ENCODE measurements at regions not wholly inside any gene's neighbourhood (a gene's known extent, or its start where the extent isn't known, plus 50 kb on each side); places are given as distances from the start of the nearest gene placed in this dataset.

DNA sequence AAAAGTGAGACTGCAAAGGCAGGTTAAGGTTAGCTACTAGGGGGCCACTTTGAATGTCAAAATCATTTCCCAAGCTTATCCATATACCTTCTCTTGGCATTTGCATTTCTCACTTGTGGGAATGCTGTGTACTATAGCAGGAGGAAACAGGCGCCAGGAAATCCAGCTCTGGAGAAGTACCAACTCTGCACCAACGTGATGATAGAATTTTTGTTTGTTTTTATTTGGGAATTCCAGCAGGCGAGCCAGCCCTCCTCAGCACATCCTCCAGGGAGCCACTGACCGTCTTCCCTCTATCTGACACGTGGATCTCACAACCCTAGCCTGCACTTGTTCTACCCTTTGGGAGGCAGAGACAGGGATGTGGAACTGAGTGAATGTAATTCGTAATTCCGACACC lies 318.0 kb downstream of the ACTL7B start:
- TF ChIP-seq, protein P1, sequence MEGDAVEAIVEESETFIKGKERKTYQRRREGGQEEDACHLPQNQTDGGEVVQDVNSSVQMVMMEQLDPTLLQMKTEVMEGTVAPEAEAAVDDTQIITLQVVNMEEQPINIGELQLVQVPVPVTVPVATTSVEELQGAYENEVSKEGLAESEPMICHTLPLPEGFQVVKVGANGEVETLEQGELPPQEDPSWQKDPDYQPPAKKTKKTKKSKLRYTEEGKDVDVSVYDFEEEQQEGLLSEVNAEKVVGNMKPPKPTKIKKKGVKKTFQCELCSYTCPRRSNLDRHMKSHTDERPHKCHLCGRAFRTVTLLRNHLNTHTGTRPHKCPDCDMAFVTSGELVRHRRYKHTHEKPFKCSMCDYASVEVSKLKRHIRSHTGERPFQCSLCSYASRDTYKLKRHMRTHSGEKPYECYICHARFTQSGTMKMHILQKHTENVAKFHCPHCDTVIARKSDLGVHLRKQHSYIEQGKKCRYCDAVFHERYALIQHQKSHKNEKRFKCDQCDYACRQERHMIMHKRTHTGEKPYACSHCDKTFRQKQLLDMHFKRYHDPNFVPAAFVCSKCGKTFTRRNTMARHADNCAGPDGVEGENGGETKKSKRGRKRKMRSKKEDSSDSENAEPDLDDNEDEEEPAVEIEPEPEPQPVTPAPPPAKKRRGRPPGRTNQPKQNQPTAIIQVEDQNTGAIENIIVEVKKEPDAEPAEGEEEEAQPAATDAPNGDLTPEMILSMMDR (IDR thresholded peaks at IDR 0.05), result no peak
- no peak for TF ChIP-seq POLR2A (IDR thresholded peaks at IDR 0.05)
